IPS-11a (cell line): ENCODE measurements at regions not wholly inside any gene's neighbourhood (a gene's known extent, or its start where the extent isn't known, plus 50 kb on each side); places are given as distances from the start of the nearest gene placed in this dataset.
"Not testable (repeated sequence)": the region's sequence is repeated elsewhere in the genome, so short reads cannot be mapped to it uniquely, and the experiment has no call there.

Experiments
- H3K4me3 ChIP-seq: one replicate; pipeline ENCODE4 v1.5.1; 2013; ENCODE audit warnings: low read depth, low read length, control low read depth

GRCh38 chr4:177494791-177495190 is 52.6 kb upstream of the AGA start:
- H3K4me3 ChIP-seq, result no peak overlapping the region

DNA sequence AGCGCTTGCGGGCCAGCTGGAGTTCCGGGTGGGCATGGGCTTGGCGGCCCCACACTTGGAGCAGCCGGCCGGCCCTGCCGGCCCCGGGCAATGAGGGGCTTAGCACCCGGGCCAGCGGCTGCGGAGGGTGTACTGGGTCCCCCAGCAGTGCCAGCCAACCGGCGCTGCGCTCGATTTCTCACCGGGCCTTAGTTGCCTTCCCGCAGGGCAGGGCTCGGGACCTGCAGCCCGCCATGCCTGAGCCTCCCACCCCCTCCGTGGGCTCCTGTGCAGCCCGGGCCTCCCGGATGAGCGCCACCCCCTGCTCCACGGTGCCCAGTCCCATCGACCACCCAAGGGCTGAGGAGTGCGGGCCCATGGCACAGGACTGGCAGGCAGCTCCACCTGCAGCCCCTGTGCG is 53.4 kb upstream of the AGA start:
- not testable (repeated sequence) for H3K4me3 ChIP-seq

GRCh38 chr4:177499537-177499936 is 57.3 kb upstream of the AGA start:
- H3K4me3 ChIP-seq, result no peak overlapping the region

DNA sequence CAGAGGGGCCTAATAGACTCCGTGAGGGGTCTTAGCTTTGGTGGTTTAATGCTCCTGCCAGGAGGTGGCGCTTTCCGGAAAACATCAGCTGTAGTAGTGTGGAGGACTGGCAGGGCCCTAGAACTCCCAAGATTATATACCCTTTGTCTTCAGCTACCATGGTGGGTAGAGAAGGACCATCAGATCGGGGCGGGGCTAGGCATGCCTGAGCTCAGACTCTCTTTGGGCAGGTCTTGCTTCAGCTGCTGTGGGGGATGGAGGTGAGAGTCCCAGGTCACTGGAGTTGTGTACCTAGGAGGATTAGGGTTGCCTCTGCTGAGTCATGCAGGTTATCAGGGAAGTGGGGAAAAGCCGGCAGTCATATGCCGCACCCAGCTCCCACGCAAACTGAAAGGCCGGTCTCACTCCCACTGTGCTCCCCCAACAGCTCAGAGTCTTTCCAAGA is 63.0 kb upstream of the AGA start:
- no peak overlapping the region for H3K4me3 ChIP-seq

DNA sequence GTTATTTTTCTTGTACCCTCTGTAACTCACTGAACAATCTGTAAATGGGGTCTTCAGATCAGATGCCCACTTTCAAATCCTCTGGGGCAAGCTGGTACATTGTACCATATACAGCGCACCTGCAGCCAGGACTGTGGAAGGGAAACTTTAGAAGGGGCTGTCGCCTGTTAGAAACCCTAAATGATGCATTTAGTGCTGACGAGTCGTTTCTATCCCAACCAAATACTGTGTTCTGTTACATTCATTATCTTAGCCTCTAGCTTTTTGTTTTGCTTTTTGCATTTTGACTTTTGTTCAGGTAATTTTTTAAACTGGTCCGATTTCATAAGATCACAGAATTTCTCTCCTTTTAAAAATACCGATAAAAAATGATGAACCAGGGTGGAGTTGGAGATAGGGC is 66.4 kb upstream of the AGA start:
- no peak overlapping the region for H3K4me3 ChIP-seq

- no peak overlapping the region for H3K4me3 ChIP-seq
These were observed 67.0 kb upstream of the AGA start for GRCh38 chr4:177509226-177509745.

GRCh38 chr4:177511611-177512010 is 69.4 kb upstream of the AGA start:
- H3K4me3 ChIP-seq, result no peak overlapping the region

DNA sequence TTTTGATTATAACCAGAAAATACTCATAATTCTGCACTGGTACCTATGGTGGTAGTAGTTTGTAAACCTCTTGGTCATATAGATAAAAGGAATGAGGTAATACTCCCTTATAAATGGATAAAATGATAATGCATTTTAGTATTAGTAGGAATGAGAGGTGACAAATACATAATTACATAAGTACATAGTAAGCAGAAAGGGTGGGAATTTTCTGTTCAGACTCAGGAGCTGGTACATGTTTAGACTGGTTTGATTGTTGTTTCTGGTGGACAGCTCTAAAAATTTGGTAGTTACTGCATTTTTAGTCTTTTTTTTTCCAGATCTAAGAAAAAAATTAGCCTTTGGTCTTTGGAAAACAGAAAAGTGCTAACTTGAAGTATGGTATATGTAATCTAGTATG is 70.4 kb upstream of the AGA start:
- no peak overlapping the region for H3K4me3 ChIP-seq

- no peak overlapping the region for H3K4me3 ChIP-seq
These were observed 75.6 kb upstream of the AGA start for GRCh38 chr4:177517862-177518261.

GRCh38 chr4:177519481-177520260 is 77.4 kb upstream of the AGA start:
- H3K4me3 ChIP-seq, result no peak overlapping the region

GRCh38 chr4:177528620-177529019 is 86.4 kb upstream of the AGA start:
- H3K4me3 ChIP-seq, result no peak overlapping the region

- H3K4me3 ChIP-seq, result no peak overlapping the region
These were observed 88.3 kb upstream of the AGA start for GRCh38 chr4:177530561-177530960.

DNA sequence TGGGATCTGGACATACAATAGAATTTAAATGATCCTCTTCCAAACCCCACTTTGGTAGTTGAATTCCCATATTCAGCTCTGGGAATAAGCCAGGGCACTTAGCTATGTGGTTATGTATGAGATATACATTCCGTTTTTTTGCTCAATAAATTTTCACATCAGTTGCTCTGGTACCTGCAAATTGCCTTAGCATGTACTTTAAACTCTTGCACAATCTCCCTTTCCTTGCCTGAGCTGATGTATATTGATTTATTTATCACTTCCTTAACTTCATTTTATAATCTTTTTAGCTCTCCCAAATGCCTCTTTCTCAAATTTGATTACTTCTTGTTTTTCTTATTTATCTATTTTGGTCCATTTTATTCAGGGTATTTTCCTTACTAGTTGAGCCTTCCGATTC is 90.1 kb upstream of the AGA start:
- no peak overlapping the region for H3K4me3 ChIP-seq

DNA sequence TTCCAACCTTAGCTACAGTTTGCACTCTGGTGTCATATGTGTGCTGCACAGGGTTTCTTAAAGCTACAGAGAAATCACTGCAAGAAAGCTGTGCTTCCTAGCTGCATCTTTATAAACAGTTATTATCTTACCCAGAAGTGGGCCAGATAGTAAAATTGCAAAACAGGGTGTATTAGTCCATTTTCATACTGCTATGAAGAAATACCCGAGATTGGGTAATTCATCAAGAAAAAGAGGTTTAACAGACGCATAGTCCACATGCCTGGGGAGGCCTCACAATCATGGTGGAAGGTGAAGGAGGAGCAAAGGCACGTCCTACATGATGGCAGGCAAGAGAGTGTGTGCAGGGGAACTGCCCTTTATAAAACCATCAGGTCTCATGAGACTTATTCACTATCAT is 92.6 kb upstream of the AGA start:
- not testable (repeated sequence) for H3K4me3 ChIP-seq

GRCh38 chr4:177546745-177547144 is 104.5 kb upstream of the AGA start:
- H3K4me3 ChIP-seq, result no peak overlapping the region

DNA sequence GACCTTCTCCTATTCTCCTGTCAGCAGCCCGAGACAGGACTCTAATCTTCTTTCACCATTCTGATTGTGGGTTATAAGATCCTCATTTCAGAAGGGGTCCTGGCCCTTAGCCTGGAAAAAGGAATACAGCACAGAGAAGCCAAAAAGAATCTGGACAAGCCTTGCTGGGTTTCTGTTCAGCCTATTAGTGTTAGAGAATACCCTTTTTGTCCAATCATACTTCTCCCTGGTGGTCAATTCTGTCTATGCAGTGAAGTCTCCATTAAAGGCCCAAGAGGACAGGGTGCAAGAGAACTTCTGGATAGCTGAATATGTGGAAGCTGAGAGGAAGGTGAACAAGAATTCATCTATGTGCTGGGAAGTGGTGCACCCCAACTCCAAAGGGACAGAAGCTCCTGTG is 105.7 kb upstream of the AGA start:
- no peak overlapping the region for H3K4me3 ChIP-seq

DNA sequence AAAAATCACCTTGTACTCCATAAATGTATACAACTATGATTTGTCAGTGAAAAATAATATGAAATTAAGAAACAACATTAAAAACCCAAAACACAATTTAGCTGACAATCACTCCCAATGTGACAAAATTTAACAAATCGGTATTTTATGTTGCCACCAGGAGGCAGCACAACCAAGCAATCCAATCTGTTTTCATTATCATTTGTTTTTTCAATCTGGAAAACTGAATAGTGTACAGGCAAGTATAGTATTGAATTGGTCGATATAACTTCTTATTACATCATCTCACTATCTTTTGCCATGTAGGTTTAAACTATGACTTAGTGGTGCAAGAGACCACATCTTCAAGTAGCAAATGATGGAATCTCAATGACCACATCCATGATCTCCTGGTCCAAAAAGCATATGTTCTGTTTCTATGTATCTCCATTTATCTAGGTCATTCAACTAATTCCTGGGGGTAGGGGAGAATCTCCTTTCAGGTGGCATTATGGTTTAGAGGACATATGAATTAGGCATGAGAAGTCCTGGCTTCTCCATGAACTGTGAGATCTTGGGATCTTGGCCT is 112.9 kb upstream of the AGA start:
- H3K4me3 ChIP-seq, result no peak overlapping the region

- H3K4me3 ChIP-seq, result no peak overlapping the region
These were observed 115.2 kb upstream of the AGA start for GRCh38 chr4:177557416-177557815.

- H3K4me3 ChIP-seq, result no peak overlapping the region
These were observed 116.8 kb upstream of the AGA start for GRCh38 chr4:177558995-177559394.

DNA sequence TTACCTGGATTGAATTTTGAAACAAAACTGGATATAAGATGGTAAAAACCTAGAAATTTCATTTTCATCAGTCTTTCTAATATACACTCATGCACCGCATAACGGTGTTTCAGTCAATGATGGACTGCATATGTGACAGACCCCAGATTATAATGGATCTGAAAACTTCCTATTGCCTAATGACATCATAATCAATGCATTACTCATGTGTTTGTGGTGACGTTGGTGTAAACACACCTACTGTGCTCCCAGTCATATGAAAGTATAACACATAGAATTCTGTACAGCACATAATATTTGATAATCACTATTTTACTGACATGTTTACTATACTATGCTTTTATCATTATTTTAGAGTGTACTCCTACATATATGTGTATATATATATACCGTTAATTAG is 119.9 kb upstream of the AGA start:
- H3K4me3 ChIP-seq, result no peak overlapping the region

DNA sequence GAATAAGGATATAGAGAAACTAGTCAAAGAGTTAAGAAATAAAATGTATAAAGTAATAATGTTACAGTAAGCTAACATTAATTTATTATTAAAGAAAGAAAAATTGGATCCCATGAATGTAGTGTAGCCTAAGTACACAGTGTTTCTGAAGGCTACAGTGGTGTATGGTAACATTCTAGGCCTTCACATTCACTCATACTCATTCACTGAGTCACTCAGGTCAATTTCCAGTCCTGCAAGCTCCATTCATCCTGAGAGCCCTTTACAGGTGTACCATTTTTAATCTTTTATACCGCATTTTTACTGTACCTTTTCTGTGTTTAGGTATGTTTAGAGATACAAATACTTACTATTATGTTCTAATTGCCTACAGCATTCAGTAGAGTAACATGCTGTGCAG is 120.6 kb upstream of the AGA start:
- no peak overlapping the region for H3K4me3 ChIP-seq

DNA sequence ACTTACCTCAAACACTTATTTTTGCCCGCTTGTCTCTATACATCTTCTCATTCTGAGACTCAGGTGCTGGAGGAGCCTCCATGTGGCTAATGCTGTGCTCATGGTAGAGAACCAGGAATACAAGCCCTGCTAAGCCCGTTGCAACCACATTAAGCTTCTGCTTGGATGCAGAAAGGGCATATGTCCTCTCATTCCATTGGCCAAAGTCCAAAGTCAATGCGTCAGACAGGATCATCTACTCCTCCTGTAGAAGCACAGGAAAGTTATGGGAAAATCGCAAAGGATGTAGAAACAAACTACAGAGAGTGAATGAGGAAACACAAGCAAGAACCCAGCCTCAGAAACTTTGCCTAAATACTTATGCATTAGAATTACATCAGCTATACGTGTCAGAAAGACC is 124.5 kb upstream of the AGA start:
- H3K4me3 ChIP-seq, result no peak overlapping the region

DNA sequence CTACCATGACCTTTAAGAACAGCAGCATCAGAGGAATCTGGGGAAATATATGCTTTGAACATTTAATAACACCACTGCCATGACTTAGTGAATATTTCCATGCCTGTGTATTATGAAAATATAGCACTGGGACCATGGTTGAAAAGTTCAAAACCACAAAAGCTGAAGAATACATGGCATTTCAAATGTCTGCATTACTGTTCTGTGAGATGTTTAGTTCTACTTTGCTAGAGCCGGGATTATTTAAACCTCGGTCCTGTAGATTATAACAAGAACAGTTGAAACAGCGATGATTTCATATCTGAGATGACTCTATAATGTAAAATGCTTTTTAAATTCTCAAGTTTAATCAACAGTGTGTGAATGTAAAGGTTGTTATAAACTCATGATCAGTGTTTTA is 126.7 kb upstream of the AGA start:
- no peak overlapping the region for H3K4me3 ChIP-seq
